Transverse colon (tissue), 4 donors: ENCODE measurements at regions not wholly inside any gene's neighbourhood (a gene's known extent, or its start where the extent isn't known, plus 50 kb on each side); places are given as distances from the start of the nearest gene placed in this dataset.

ENCODE experiments used
- DNase-seq: peaks from one replicate; pipeline ENCODE4 v3.0.0-alpha.2; 2019
- H3K27ac ChIP-seq, 4 donors: fragments of 200-600 bp; sonication (generic); 2 replicates each; pipeline ENCODE4 v1.5.1; 2016 to 2018; ENCODE audit warnings: inconsistent platforms in 4 of 4
- H3K27me3 ChIP-seq: fragments of 200-600 bp; sonication (generic); 2 replicates; pipeline ENCODE4 v1.5.1; 2017; ENCODE audit warnings: inconsistent platforms
- H3K36me3 ChIP-seq, 4 donors: fragments of 200-600 bp; sonication (generic); 2 replicates each; pipeline ENCODE4 v1.5.1; 2017 to 2019; ENCODE audit warnings: inconsistent platforms in 4 of 4
- H3K4me1 ChIP-seq, 4 donors: fragments of 200-600 bp; sonication (generic); 2 replicates each; pipeline ENCODE4 v1.5.1; 2017 to 2020; ENCODE audit warnings: inconsistent platforms in 4 of 4
- H3K4me3 ChIP-seq, 4 donors: fragments of 200-600 bp; sonication (generic); 1 replicate in 1 of 4; 2 replicates in 3 of 4; pipeline versions ENCODE4 v1.5.1 to v1.6.1; 2017 to 2019; ENCODE audit warnings: inconsistent platforms in 4 of 4
- H3K9me3 ChIP-seq, 2 donors: fragments of 200-600 bp; sonication (generic); 2 replicates each; pipeline ENCODE4 v1.5.1; 2017 to 2019; ENCODE audit warnings: inconsistent platforms in 2 of 2
- CTCF ChIP-seq, 5 experiments: fragments of 200-600 bp in 3 of 5; fragments of 450-650 bp in 2 of 5; sonication (generic) in 3 of 5; IDR thresholded peaks; 1 replicate in 2 of 5; 2 replicates in 3 of 5; pipeline ENCODE4 v1.5.1; 2016 to 2017; ENCODE audit warnings: antibody characterized with exemption in 5 of 5, inconsistent platforms in 3 of 5, mild to moderate bottlenecking in 2 of 5, moderate library complexity in 1 of 5
- EP300 ChIP-seq: sonication (generic); formaldehyde crosslinking; IDR thresholded peaks from one replicate; pipeline ENCODE4 v1.6.1; 2017; ENCODE audit warnings: antibody characterized with exemption, low read depth
- POLR2A ChIP-seq: fragments of 450-650 bp; IDR thresholded peaks from one replicate; pipeline ENCODE4 v1.6.1; 2016; ENCODE audit warnings: antibody characterized with exemption, mild to moderate bottlenecking, moderate library complexity
- POLR2AphosphoS5 ChIP-seq, 3 donors: sonication (generic); formaldehyde crosslinking; IDR thresholded peaks; one replicate each; pipeline ENCODE4 v1.6.1; 2016; ENCODE audit warnings: antibody characterized with exemption in 3 of 3
- WGBS, 2 donors: methylation state at CpG; one replicate each; pipeline ENCODE4 v1.1.5; 2018; ENCODE audit warnings: low coverage in 1 of 2; 5-methylcytosine and 5-hydroxymethylcytosine counted together
- in situ Hi-C, 4 donors: fragments of 200-750 bp; cut with MboI; loops; one replicate each; pipeline versions ENCODE4 v1.15.0 to v1.15.1; 2017; ENCODE audit warnings: low sequenced_read_pairs in 3 of 4, low pct_ligation_motif_present in 1 of 4, low pct_unique_long_range_greater_than_20kb in 1 of 4
- intact Hi-C: fragments of 100-400 bp; cut with DNase I; formaldehyde crosslinking; loops from one replicate; pipeline ENCODE4 v1.15.1; 2023; ENCODE audit warnings: low total_unique reads

GRCh38 chr9:28064241-28064815 is 491.0 kb upstream of the C9orf72 start:
- no peaks in the 10 kb centered on the region for H3K36me3 ChIP-seq
- no peaks in the 10 kb centered on the region for H3K27me3 ChIP-seq
- no peak overlapping the region for H3K27ac ChIP-seq
- no peak for TF ChIP-seq POLR2A
- no peak for TF ChIP-seq EP300
- TF ChIP-seq POLR2AphosphoS5 (IDR thresholded peaks at IDR 0.05) = no peak
- no peak for TF ChIP-seq CTCF (IDR thresholded peaks at IDR 0.05)
- DNase-seq = no peak
- H3K4me3 ChIP-seq = no peak overlapping the region
- intact Hi-C loops = no loop called here
- WGBS, 2 donors = 69 to 72% methylated on average over 2 to 9 of the region's 9 CpGs
- no peaks in the 10 kb centered on the region for H3K9me3 ChIP-seq
- no peaks in the 10 kb centered on the region for H3K4me1 ChIP-seq
- in situ Hi-C loops = loop anchor here in 1 of 4 donors (25.0 kb wide), 1 partner anchor 327 kb away; no protein-coding TSS in a partner anchor

GRCh38 chr9:28073270-28073669 is 500.0 kb upstream of the C9orf72 start:
- WGBS, 2 donors = 33 to 46% methylated on average over 1 of the region's 1 CpG
- H3K4me1 ChIP-seq = no peaks in the 10 kb centered on the region
- DNase-seq = no peak
- no peak overlapping the region for H3K4me3 ChIP-seq
- no peaks in the 10 kb centered on the region for H3K27me3 ChIP-seq
- H3K27ac ChIP-seq = no peak overlapping the region
- TF ChIP-seq CTCF (IDR thresholded peaks at IDR 0.05) (peak; percentile 14 to 42 (median 35)), POLR2AphosphoS5 (IDR thresholded peaks at IDR 0.05) (no peak), POLR2A (no peak)
- intact Hi-C loops (no loop called here), in situ Hi-C loops (loop anchor here in 2 of 4 donors (10.0 to 25.0 kb wide), 2 partner anchors 336 to 338 kb away; no protein-coding TSS in a partner anchor)
- no peaks in the 10 kb centered on the region for H3K9me3 ChIP-seq
- H3K36me3 ChIP-seq = no peaks in the 10 kb centered on the region

- intact Hi-C loops = no loop called here
- no peak for DNase-seq
- TF ChIP-seq POLR2A = no peak
- TF ChIP-seq EP300 = no peak
- TF ChIP-seq POLR2AphosphoS5 (IDR thresholded peaks at IDR 0.05) = no peak
- TF ChIP-seq CTCF (IDR thresholded peaks at IDR 0.05) = no peak
- Histone ChIP-seq H3K4me3 (no peak overlapping the region), H3K27ac (no peak overlapping the region), H3K36me3 (no peaks in the 10 kb centered on the region), H3K9me3 (no peaks in the 10 kb centered on the region), H3K4me1 (no peaks in the 10 kb centered on the region), H3K27me3 (no peaks in the 10 kb centered on the region)
- 85 to 93% methylated on average over 3 of the region's 3 CpGs for WGBS, 2 donors
- in situ Hi-C loops = loop anchor here in 2 of 4 donors (10.0 to 25.0 kb wide), 2 partner anchors 92 to 345 kb away; no protein-coding TSS in a partner anchor
Measured at GRCh38 chr9:28079677-28080076, 506.4 kb upstream of the C9orf72 start.

- Histone ChIP-seq H3K27ac (no peak overlapping the region), H3K4me1 (no peaks in the 10 kb centered on the region), H3K36me3 (no peaks in the 10 kb centered on the region), H3K27me3 (no peaks in the 10 kb centered on the region), H3K9me3 (no peaks in the 10 kb centered on the region), H3K4me3 (no peak overlapping the region)
- in situ Hi-C loops (loop anchor here in 1 of 4 donors (25.0 kb wide), 1 partner anchor 95 kb away; no protein-coding TSS in a partner anchor), intact Hi-C loops (no loop called here)
- WGBS, 2 donors = 69 to 88% methylated on average over 1 to 3 of the region's 3 CpGs
- TF ChIP-seq EP300 = no peak
- TF ChIP-seq POLR2A = no peak
- no peak for TF ChIP-seq POLR2AphosphoS5 (IDR thresholded peaks at IDR 0.05)
- TF ChIP-seq CTCF (IDR thresholded peaks at IDR 0.05) = no peak
- no peak for DNase-seq
Measured at GRCh38 chr9:28082671-28083070, 509.4 kb upstream of the C9orf72 start.
